ENCODE measurements at regions not wholly inside any gene's neighbourhood (a gene's known extent, or its start where the extent isn't known, plus 50 kb on each side); places are given as distances from the start of the nearest gene placed in this dataset.

GRCh38 chrX:69282893-69283690 is 117.8 kb upstream of the PJA1 start:
- Histone ChIP-seq H3K36me3 (no peaks in the 10 kb centered on the region), H3K9me3 (no peaks in the 10 kb centered on the region), H3K27ac (no peak overlapping the region), H3K4me1 (peaks cover 2 to 63% (median 19%) of the 10 kb centered on the region in 3 donors), H3K27me3 (no peaks in the 10 kb centered on the region), H3K4me3 (no peak overlapping the region)
- no peak for TF ChIP-seq CTCF (IDR thresholded peaks at IDR 0.05)
- no peak for TF ChIP-seq EP300 (IDR thresholded peaks at IDR 0.05)
- TF ChIP-seq POLR2A (IDR thresholded peaks at IDR 0.05) = no peak
- TF ChIP-seq POLR2AphosphoS5 (IDR thresholded peaks at IDR 0.05) = no peak
- WGBS, 2 donors (ENCODE audit: low coverage in 1 of 2) = 51% methylated on average over 5 of the region's 10 CpGs; no CpG with 5 or more reads in 1 of the 2 donors
- no peak for ATAC-seq

GRCh38 chrX:69280933-69281332 is 115.7 kb upstream of the PJA1 start:
- no peak overlapping the region for H3K4me3 ChIP-seq
- no peak for ATAC-seq
- H3K36me3 ChIP-seq = no peaks in the 10 kb centered on the region
- no peaks in the 10 kb centered on the region for H3K27me3 ChIP-seq
- TF ChIP-seq POLR2A (IDR thresholded peaks at IDR 0.05) (no peak), POLR2AphosphoS5 (IDR thresholded peaks at IDR 0.05) (peak; percentile 68), CTCF (IDR thresholded peaks at IDR 0.05) (no peak), EP300 (IDR thresholded peaks at IDR 0.05) (no peak)
- no peaks in the 10 kb centered on the region for H3K9me3 ChIP-seq
- WGBS, 2 donors (ENCODE audit: low coverage in 1 of 2) = 10 to 20% methylated on average over 1 to 4 of the region's 4 CpGs
- H3K4me1 ChIP-seq = peaks cover 5 to 72% (median 16%) of the 10 kb centered on the region in 3 donors
- peak overlapping the region in 2 of 4 donors; percentile 37 to 51 for H3K27ac ChIP-seq

GRCh38 chrX:69279234-69279633 is 114.0 kb upstream of the PJA1 start:
- H3K4me3 ChIP-seq = no peak overlapping the region
- H3K27ac ChIP-seq = peak overlapping the region in 1 of 4 donors; percentile 51
- no peak for TF ChIP-seq POLR2A (IDR thresholded peaks at IDR 0.05)
- TF ChIP-seq EP300 (IDR thresholded peaks at IDR 0.05) = no peak
- no peak for TF ChIP-seq CTCF (IDR thresholded peaks at IDR 0.05)
- no peak for TF ChIP-seq POLR2AphosphoS5 (IDR thresholded peaks at IDR 0.05)
- no peak for ATAC-seq
- no peaks in the 10 kb centered on the region for H3K27me3 ChIP-seq
- WGBS, 2 donors (ENCODE audit: low coverage in 1 of 2) = no CpG with 5 or more reads among the region's 3 CpGs
- H3K9me3 ChIP-seq = no peaks in the 10 kb centered on the region
- H3K4me1 ChIP-seq = peaks cover 5 to 58% (median 10%) of the 10 kb centered on the region in 3 donors
- no peaks in the 10 kb centered on the region for H3K36me3 ChIP-seq

- no peak for ATAC-seq
Measured at GRCh38 chrX:69278031-69278687, 112.9 kb upstream of the PJA1 start.

More at GRCh38 chrX:69278031-69278687, 112.9 kb upstream of the PJA1 start:
- H3K4me1 ChIP-seq = peaks cover 5 to 58% (median 10%) of the 10 kb centered on the region in 3 donors
- no peaks in the 10 kb centered on the region for H3K27me3 ChIP-seq
- no peaks in the 10 kb centered on the region for H3K9me3 ChIP-seq
- no peaks in the 10 kb centered on the region for H3K36me3 ChIP-seq
- peak overlapping the region in 2 of 4 donors; percentile 14 to 45 for H3K27ac ChIP-seq
- 17 to 29% methylated on average over 1 of the region's 16 CpGs for WGBS, 2 donors (ENCODE audit: low coverage in 1 of 2)
- no peak overlapping the region for H3K4me3 ChIP-seq
- TF ChIP-seq CTCF (IDR thresholded peaks at IDR 0.05) = no peak
- no peak for TF ChIP-seq EP300 (IDR thresholded peaks at IDR 0.05)
- TF ChIP-seq POLR2AphosphoS5 (IDR thresholded peaks at IDR 0.05) = no peak
- TF ChIP-seq POLR2A (IDR thresholded peaks at IDR 0.05) = no peak

All from gastroesophageal sphincter (tissue), 4 donors.